ENCODE measurements at regions not wholly inside any gene's neighbourhood (a gene's known extent, or its start where the extent isn't known, plus 50 kb on each side); places are given as distances from the start of the nearest gene placed in this dataset.

DNA sequence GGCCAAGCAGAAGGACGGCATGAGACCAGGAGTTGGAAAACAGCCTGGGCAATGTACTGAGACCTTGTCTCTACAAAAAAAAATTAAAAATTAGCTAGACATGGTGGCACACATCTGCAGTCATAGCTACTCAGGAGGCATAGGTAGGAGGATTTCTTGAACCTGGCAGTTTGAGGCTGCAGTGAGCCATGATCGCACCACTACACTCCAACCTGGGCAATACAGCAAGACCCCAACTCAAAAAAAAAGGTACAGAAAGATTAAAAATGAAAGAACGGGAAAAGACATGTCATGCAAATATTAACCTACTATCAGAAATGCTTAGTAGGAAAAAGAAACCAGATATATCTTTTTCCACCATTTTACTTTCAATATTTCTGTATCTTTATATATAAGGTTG is 99.6 kb upstream of the ATP11B start:
- no peaks in the 10 kb centered on the region for H3K9me3 Mint-ChIP-seq
- no peak overlapping the region for H3K27ac Mint-ChIP-seq
- H3K4me3 Mint-ChIP-seq = no peak overlapping the region
- Histone ChIP-seq H3K27ac (ENCODE audit: low read depth, low read length) (no peak overlapping the region), H3K4me1 (ENCODE audit: control insufficient read depth, insufficient read depth, low read length) (no peaks in the 10 kb centered on the region), H3K27me3 (ENCODE audit: control insufficient read depth, insufficient read depth, low read length, poor library complexity, severe bottlenecking) (no peaks in the 10 kb centered on the region), H3K36me3 (ENCODE audit: control insufficient read depth, insufficient read depth, low read length) (no peaks in the 10 kb centered on the region), H3K9ac (ENCODE audit: extremely low read depth, low read length, poor library complexity, severe bottlenecking) (no peak overlapping the region), H3K4me3 (ENCODE audit: low read length) (no peak overlapping the region), H3K9me3 (ENCODE audit: control insufficient read depth, low read length) (no peaks in the 10 kb centered on the region)
- no peaks in the 10 kb centered on the region for H3K27me3 Mint-ChIP-seq (ENCODE audit: insufficient read depth)
- TF ChIP-seq, protein P1, sequence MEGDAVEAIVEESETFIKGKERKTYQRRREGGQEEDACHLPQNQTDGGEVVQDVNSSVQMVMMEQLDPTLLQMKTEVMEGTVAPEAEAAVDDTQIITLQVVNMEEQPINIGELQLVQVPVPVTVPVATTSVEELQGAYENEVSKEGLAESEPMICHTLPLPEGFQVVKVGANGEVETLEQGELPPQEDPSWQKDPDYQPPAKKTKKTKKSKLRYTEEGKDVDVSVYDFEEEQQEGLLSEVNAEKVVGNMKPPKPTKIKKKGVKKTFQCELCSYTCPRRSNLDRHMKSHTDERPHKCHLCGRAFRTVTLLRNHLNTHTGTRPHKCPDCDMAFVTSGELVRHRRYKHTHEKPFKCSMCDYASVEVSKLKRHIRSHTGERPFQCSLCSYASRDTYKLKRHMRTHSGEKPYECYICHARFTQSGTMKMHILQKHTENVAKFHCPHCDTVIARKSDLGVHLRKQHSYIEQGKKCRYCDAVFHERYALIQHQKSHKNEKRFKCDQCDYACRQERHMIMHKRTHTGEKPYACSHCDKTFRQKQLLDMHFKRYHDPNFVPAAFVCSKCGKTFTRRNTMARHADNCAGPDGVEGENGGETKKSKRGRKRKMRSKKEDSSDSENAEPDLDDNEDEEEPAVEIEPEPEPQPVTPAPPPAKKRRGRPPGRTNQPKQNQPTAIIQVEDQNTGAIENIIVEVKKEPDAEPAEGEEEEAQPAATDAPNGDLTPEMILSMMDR (conservative IDR thresholded peaks at IDR 0.05) = no peak
- peaks cover 5% of the 10 kb centered on the region for H3K4me1 Mint-ChIP-seq
- no peaks in the 10 kb centered on the region for H3K36me3 Mint-ChIP-seq (ENCODE audit: low read depth)
- DNase-seq = no peak
- WGBS, 2 experiments (ENCODE audit: insufficient coverage in 1 of 2, insufficient read length in 1 of 2) = 90 to 95% methylated on average over 2 to 3 of the region's 3 CpGs

- Mint-ChIP-seq H3K9me3 (peaks cover 4% of the 10 kb centered on the region), H3K4me3 (no peak overlapping the region), H3K27me3 (ENCODE audit: insufficient read depth) (no peaks in the 10 kb centered on the region), H3K27ac (no peak overlapping the region), H3K36me3 (ENCODE audit: low read depth) (no peaks in the 10 kb centered on the region), H3K4me1 (peaks cover 5% of the 10 kb centered on the region)
- TF ChIP-seq, protein P1 (conservative IDR thresholded peaks at IDR 0.05) = no peak
- Histone ChIP-seq H3K27ac (ENCODE audit: low read depth, low read length) (no peak overlapping the region), H3K36me3 (ENCODE audit: control insufficient read depth, insufficient read depth, low read length) (no peaks in the 10 kb centered on the region), H3K4me3 (ENCODE audit: low read length) (no peak overlapping the region), H3K9me3 (ENCODE audit: control insufficient read depth, low read length) (no peaks in the 10 kb centered on the region), H3K27me3 (ENCODE audit: control insufficient read depth, insufficient read depth, low read length, poor library complexity, severe bottlenecking) (no peaks in the 10 kb centered on the region), H3K9ac (ENCODE audit: extremely low read depth, low read length, poor library complexity, severe bottlenecking) (no peak overlapping the region), H3K4me1 (ENCODE audit: control insufficient read depth, insufficient read depth, low read length) (no peaks in the 10 kb centered on the region)
- no peak for DNase-seq
- 96 to 100% methylated on average over 3 of the region's 3 CpGs for WGBS, 2 experiments (ENCODE audit: insufficient coverage in 1 of 2, insufficient read length in 1 of 2)
These were observed 96.4 kb upstream of the ATP11B start for GRCh38 chr3:182696916-182697315.

DNA sequence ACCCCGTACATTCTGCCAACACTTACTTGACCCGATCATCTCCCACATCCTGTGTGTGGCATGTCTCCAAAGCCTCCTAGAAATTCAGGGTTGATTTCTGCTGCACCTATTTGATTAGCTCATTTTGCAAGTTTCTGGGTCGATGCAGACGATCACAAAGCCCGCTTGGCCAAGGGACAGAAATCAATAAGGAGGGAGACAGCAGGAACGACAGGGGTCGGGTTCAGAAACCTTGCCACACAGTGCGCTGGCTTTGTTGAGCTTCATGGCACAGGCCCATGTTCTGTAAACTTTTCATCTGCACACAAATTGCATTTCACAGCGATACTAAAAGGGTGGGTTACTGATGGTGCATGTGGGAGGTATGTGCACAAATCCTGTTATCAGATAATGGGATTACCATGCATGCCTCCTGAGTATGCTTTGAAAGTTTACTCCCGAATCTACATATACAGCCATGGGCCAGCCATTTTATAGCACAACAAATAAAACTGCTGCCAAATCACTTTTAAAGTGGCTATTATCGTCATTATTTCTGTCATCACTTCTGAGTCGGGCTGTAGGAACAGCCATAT is 95.9 kb upstream of the ATP11B start:
- peaks cover 6% of the 10 kb centered on the region for H3K9me3 Mint-ChIP-seq
- H3K27ac ChIP-seq (ENCODE audit: low read depth, low read length) = no peak overlapping the region
- no peak overlapping the region for H3K9ac ChIP-seq (ENCODE audit: extremely low read depth, low read length, poor library complexity, severe bottlenecking)
- H3K27me3 ChIP-seq (ENCODE audit: control insufficient read depth, insufficient read depth, low read length, poor library complexity, severe bottlenecking) = no peaks in the 10 kb centered on the region
- no peaks in the 10 kb centered on the region for H3K27me3 Mint-ChIP-seq (ENCODE audit: insufficient read depth)
- H3K36me3 Mint-ChIP-seq (ENCODE audit: low read depth) = no peaks in the 10 kb centered on the region
- TF ChIP-seq, protein P1 (conservative IDR thresholded peaks at IDR 0.05) = no peak
- H3K4me1 Mint-ChIP-seq = peaks cover 5% of the 10 kb centered on the region
- no peaks in the 10 kb centered on the region for H3K9me3 ChIP-seq (ENCODE audit: control insufficient read depth, low read length)
- H3K4me3 ChIP-seq (ENCODE audit: low read length) = no peak overlapping the region
- no peaks in the 10 kb centered on the region for H3K4me1 ChIP-seq (ENCODE audit: control insufficient read depth, insufficient read depth, low read length)
- no peak overlapping the region for H3K27ac Mint-ChIP-seq
- 90 to 91% methylated on average over 10 to 12 of the region's 12 CpGs for WGBS, 2 experiments (ENCODE audit: insufficient coverage in 1 of 2, insufficient read length in 1 of 2)
- no peaks in the 10 kb centered on the region for H3K36me3 ChIP-seq (ENCODE audit: control insufficient read depth, insufficient read depth, low read length)
- no peak for DNase-seq
- no peak overlapping the region for H3K4me3 Mint-ChIP-seq
